Esophagus muscularis mucosa (tissue), 4 donors: ENCODE measurements at regions not wholly inside any gene's neighbourhood (a gene's known extent, or its start where the extent isn't known, plus 50 kb on each side); places are given as distances from the start of the nearest gene placed in this dataset.
A peak's percentile ranks its signal among the peaks of the same experiment; 100 is the strongest.

Experiments used
- DNase-seq: peaks from one replicate; pipeline ENCODE4 v3.0.0-alpha.2; 2017; ENCODE audit errors: extremely low spot score
- H3K27ac ChIP-seq, 4 donors: fragments of 200-600 bp; sonication (generic); replicated peaks in 1 of 4; 1 replicate in 3 of 4; 2 replicates in 1 of 4; pipeline ENCODE4 v1.5.1; 2016 to 2019; ENCODE audit warnings: mild to moderate bottlenecking in 1 of 4
- H3K27me3 ChIP-seq, 4 donors: fragments of 200-600 bp; sonication (generic); one replicate each; pipeline versions ENCODE4 v1.5.1 to v1.6.0; 2016 to 2019
- H3K36me3 ChIP-seq, 4 donors: fragments of 200-600 bp; sonication (generic); one replicate each; pipeline ENCODE4 v1.5.1; 2016 to 2019
- H3K4me1 ChIP-seq, 4 donors: fragments of 200-600 bp; sonication (generic); one replicate each; pipeline ENCODE4 v1.5.1; 2016 to 2019
- H3K4me3 ChIP-seq, 4 donors: fragments of 200-600 bp; sonication (generic); 1 replicate in 2 of 4; 2 replicates in 2 of 4; pipeline ENCODE4 v1.5.1; 2016 to 2019; ENCODE audit warnings: mild to moderate bottlenecking in 4 of 4, moderate library complexity in 1 of 4
- H3K9me3 ChIP-seq, 4 donors: fragments of 200-600 bp; sonication (generic); 1 replicate in 3 of 4; 2 replicates in 1 of 4; pipeline ENCODE4 v1.5.1; 2016 to 2019
- CTCF ChIP-seq, 3 experiments: fragments of 200-600 bp in 2 of 3; fragments of 450-650 bp in 1 of 3; sonication (generic) in 2 of 3; IDR thresholded peaks; one replicate each; pipeline ENCODE4 v1.5.1; 2017 to 2019; ENCODE audit warnings: antibody characterized with exemption in 3 of 3, mild to moderate bottlenecking in 2 of 3, moderate library complexity in 1 of 3
- EP300 ChIP-seq: sonication (generic); formaldehyde crosslinking; IDR thresholded peaks from one replicate; pipeline ENCODE4 v1.6.1; 2017; ENCODE audit warnings: antibody characterized with exemption
- POLR2A ChIP-seq: fragments of 450-650 bp; IDR thresholded peaks from one replicate; pipeline ENCODE4 v1.6.1; 2017; ENCODE audit warnings: antibody characterized with exemption, moderate library complexity, mild to moderate bottlenecking, low read depth
- POLR2AphosphoS5 ChIP-seq, 2 donors: sonication (generic); formaldehyde crosslinking; IDR thresholded peaks; one replicate each; pipeline ENCODE4 v1.6.1; 2017; ENCODE audit warnings: antibody characterized with exemption in 2 of 2
- WGBS: methylation state at CpG from one replicate; pipeline ENCODE4 v1.1.5; 2018; 5-methylcytosine and 5-hydroxymethylcytosine counted together
- intact Hi-C: fragments of 100-400 bp; cut with DNase I; formaldehyde crosslinking; loops from one replicate; pipeline ENCODE4 v1.15.1; 2023

DNA sequence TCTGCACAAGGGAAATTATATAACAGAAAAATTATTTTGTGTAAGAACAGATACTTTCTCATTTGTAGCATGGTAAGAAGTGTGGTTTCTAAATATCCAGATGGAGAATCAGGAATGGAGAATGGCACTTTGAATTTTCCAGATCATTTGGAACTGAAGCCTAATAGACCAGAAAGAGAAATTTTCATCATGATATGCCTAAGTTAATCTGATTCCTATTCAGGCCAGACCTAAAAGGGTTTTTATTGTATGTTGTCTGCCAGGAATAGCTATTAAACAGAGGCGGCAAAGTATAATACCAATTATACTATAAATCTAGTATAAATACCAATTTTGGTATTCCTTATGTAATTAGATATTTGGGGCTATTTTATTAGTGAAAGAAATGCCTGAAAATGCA lies 382.7 kb upstream of the FAR2 start:
- 93% methylated on average over 1 of the region's 1 CpG for WGBS
- H3K4me3 ChIP-seq = no peak overlapping the region
- DNase-seq = no peak
- intact Hi-C loops = no loop called here
- no peaks in the 10 kb centered on the region for H3K9me3 ChIP-seq
- H3K4me1 ChIP-seq = peaks cover 0 to 8% (median 4%) of the 10 kb centered on the region in 4 donors
- no peak overlapping the region for H3K27ac ChIP-seq
- no peak for TF ChIP-seq POLR2A
- TF ChIP-seq POLR2AphosphoS5 (IDR thresholded peaks at IDR 0.05) = no peak
- TF ChIP-seq EP300 = no peak
- no peak for TF ChIP-seq CTCF (IDR thresholded peaks at IDR 0.05)
- no peaks in the 10 kb centered on the region for H3K27me3 ChIP-seq
- no peaks in the 10 kb centered on the region for H3K36me3 ChIP-seq

DNA sequence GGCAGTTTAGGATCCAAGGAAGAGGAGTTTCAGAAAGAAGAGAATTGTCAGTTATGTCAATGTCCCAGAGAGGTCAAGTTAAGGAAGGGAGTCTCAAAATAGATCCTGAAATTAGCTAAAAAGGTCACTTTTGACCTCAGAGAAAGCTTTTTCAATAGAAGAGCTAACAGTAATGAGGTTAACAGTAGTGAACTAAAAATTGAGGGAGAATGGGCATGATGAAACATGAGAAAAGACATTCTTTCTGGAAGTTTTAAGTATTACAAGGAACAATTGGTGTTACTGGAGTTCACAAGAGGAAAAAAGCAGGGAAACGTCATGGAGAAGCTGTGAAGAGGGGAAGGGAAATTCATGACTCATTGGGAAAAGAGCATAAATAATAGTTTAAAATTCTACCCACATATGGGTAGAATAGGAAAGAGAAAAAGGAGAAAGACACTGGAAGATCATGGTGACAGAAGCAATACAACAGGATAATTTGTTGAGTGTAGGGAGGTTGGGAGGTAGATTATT lies 381.2 kb upstream of the FAR2 start:
- H3K27me3 ChIP-seq = no peaks in the 10 kb centered on the region
- H3K27ac ChIP-seq = no peak overlapping the region
- 50% methylated on average over 1 of the region's 1 CpG for WGBS
- intact Hi-C loops = no loop called here
- no peak overlapping the region for H3K4me3 ChIP-seq
- H3K9me3 ChIP-seq = no peaks in the 10 kb centered on the region
- DNase-seq = no peak
- TF ChIP-seq CTCF (IDR thresholded peaks at IDR 0.05) = no peak
- no peak for TF ChIP-seq EP300
- no peak for TF ChIP-seq POLR2A
- no peak for TF ChIP-seq POLR2AphosphoS5 (IDR thresholded peaks at IDR 0.05)
- H3K36me3 ChIP-seq = no peaks in the 10 kb centered on the region
- H3K4me1 ChIP-seq = peaks cover 0 to 15% (median 13%) of the 10 kb centered on the region in 4 donors

- intact Hi-C loops = no loop called here
- Histone ChIP-seq H3K36me3 (no peaks in the 10 kb centered on the region), H3K4me3 (no peak overlapping the region), H3K9me3 (no peaks in the 10 kb centered on the region), H3K4me1 (peaks cover 0 to 15% (median 13%) of the 10 kb centered on the region in 4 donors), H3K27me3 (no peaks in the 10 kb centered on the region), H3K27ac (peak overlapping the region in 2 of 4 donors; percentile 41 to 51)
- no peak for DNase-seq
- TF ChIP-seq POLR2A (no peak), EP300 (no peak), CTCF (IDR thresholded peaks at IDR 0.05) (no peak), POLR2AphosphoS5 (IDR thresholded peaks at IDR 0.05) (peak; percentile 23 to 25)
- WGBS = 70% methylated on average over 5 of the region's 5 CpGs
Observed at GRCh38 chr12:28770322-28770721, 378.8 kb upstream of the FAR2 start.

DNA sequence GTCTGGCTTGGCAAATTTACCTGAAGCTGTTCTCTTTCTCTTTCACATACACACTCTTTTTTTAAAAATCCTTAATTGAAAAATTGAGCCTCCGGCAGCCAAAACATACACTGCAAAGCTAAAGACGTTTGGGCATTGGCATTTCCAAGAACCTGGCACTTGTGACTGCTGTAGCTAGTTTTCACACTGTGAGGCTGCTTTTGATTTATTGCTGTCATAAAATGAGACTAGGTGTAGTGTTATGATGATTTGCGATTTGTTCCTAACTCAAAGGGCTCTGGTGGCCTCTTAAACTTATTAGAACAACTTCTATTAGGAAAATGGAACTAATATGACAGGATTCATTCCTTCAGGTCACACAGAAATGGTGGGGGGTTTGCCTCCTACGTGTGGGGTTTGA lies 377.1 kb upstream of the FAR2 start:
- TF ChIP-seq CTCF (IDR thresholded peaks at IDR 0.05) (no peak), POLR2A (no peak), EP300 (no peak), POLR2AphosphoS5 (IDR thresholded peaks at IDR 0.05) (no peak)
- H3K36me3 ChIP-seq = no peaks in the 10 kb centered on the region
- WGBS = 47% methylated on average over 4 of the region's 4 CpGs
- no peaks in the 10 kb centered on the region for H3K27me3 ChIP-seq
- H3K27ac ChIP-seq = no peak overlapping the region
- no peak overlapping the region for H3K4me3 ChIP-seq
- intact Hi-C loops = no loop called here
- H3K9me3 ChIP-seq = no peaks in the 10 kb centered on the region
- peaks cover 0 to 15% (median 13%) of the 10 kb centered on the region in 4 donors for H3K4me1 ChIP-seq
- no peak for DNase-seq

DNA sequence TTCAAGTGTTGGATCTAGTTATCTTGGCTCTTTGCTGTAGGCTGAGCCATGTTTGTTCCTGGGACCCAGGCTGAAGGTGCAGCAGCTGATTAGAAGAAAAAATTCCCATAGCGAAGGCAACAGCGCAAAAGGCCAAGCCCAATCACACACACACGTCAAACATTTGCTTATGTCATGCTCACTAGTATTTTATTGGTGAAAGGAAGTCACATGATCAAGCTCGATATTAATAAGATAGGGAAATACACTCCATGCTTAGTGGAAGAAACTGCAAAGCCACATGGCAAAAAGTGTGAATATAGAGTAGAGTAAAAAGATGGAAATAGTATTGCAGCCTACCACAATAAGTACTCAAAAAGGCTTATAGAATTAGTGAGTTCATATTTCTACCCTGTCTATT lies 373.5 kb upstream of the FAR2 start:
- H3K36me3 ChIP-seq = no peaks in the 10 kb centered on the region
- no peak overlapping the region for H3K4me3 ChIP-seq
- H3K27ac ChIP-seq = no peak overlapping the region
- DNase-seq = no peak
- 96% methylated on average over 4 of the region's 4 CpGs for WGBS
- intact Hi-C loops = no loop called here
- no peak for TF ChIP-seq POLR2A
- TF ChIP-seq CTCF (IDR thresholded peaks at IDR 0.05) = no peak
- TF ChIP-seq POLR2AphosphoS5 (IDR thresholded peaks at IDR 0.05) = no peak
- TF ChIP-seq EP300 = no peak
- H3K4me1 ChIP-seq = peaks cover 0 to 15% (median 12%) of the 10 kb centered on the region in 4 donors
- no peaks in the 10 kb centered on the region for H3K27me3 ChIP-seq
- no peaks in the 10 kb centered on the region for H3K9me3 ChIP-seq
